Testis (tissue), 2 donors: ENCODE measurements at regions not wholly inside any gene's neighbourhood (a gene's known extent, or its start where the extent isn't known, plus 50 kb on each side); places are given as distances from the start of the nearest gene placed in this dataset.

Source experiments
- POLR2A ChIP-seq: fragments of 450-650 bp; IDR thresholded peaks from one replicate; pipeline ENCODE4 v1.6.1; 2017; ENCODE audit warnings: antibody characterized with exemption, mild to moderate bottlenecking, moderate library complexity
- TF ChIP-seq, protein P1 (sequence below), 3 experiments: fragments of 450-650 bp in 2 of 3; fragments of 200-600 bp in 1 of 3; sonication (generic) in 1 of 3; IDR thresholded peaks; one replicate each; pipeline ENCODE4 v1.5.1; 2016 to 2019; ENCODE audit warnings: antibody characterized with exemption in 3 of 3, mild to moderate bottlenecking in 2 of 3, moderate library complexity in 1 of 3

DNA sequence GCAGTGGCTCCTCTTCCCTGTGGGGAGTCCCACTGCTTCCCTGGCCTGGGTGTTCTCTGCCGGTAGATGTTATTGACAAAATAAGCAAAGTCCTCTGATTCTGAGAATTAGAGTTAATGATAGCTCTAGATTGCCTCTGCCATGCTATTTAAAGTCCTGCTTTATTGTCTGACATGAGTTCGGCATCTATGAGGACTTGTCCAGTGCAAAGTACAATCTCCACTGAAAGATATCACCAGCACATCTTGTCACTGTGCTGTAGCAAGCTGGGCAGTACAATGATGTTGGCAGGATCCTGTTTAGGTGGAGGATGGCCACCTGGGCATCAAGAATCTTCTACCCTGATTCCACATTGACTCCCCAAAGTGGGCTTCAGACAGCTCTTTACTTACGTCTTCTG is 54.0 kb upstream of the ATP5PO start:
- TF ChIP-seq, protein P1, sequence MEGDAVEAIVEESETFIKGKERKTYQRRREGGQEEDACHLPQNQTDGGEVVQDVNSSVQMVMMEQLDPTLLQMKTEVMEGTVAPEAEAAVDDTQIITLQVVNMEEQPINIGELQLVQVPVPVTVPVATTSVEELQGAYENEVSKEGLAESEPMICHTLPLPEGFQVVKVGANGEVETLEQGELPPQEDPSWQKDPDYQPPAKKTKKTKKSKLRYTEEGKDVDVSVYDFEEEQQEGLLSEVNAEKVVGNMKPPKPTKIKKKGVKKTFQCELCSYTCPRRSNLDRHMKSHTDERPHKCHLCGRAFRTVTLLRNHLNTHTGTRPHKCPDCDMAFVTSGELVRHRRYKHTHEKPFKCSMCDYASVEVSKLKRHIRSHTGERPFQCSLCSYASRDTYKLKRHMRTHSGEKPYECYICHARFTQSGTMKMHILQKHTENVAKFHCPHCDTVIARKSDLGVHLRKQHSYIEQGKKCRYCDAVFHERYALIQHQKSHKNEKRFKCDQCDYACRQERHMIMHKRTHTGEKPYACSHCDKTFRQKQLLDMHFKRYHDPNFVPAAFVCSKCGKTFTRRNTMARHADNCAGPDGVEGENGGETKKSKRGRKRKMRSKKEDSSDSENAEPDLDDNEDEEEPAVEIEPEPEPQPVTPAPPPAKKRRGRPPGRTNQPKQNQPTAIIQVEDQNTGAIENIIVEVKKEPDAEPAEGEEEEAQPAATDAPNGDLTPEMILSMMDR (IDR thresholded peaks at IDR 0.05): no peak
- no peak for TF ChIP-seq POLR2A
